ENCODE measurements at regions not wholly inside any gene's neighbourhood (a gene's known extent, or its start where the extent isn't known, plus 50 kb on each side); places are given as distances from the start of the nearest gene placed in this dataset.

- H3K4me3 ChIP-seq (ENCODE audit: low read depth, low read length): no peak overlapping the region
- H3K27ac ChIP-seq: no peak overlapping the region
- H3K27me3 ChIP-seq (ENCODE audit: insufficient read depth, low read depth, severe bottlenecking): no peaks in the 10 kb centered on the region
- H3K36me3 ChIP-seq: no peaks in the 10 kb centered on the region
- no peak for TF ChIP-seq CTCF (IDR thresholded peaks at IDR 0.05; ENCODE audit: low read depth, low read length)
- H3K9me3 ChIP-seq (ENCODE audit: severe bottlenecking): no peaks in the 10 kb centered on the region
- no peak for DNase-seq
These were observed 165.4 kb downstream of the KCNE4 start for GRCh38 chr2:223217373-223217772.

- Histone ChIP-seq H3K36me3 (no peaks in the 10 kb centered on the region), H3K4me3 (ENCODE audit: low read depth, low read length) (no peak overlapping the region), H3K27ac (no peak overlapping the region), H3K27me3 (ENCODE audit: insufficient read depth, low read depth, severe bottlenecking) (no peaks in the 10 kb centered on the region), H3K9me3 (ENCODE audit: severe bottlenecking) (no peaks in the 10 kb centered on the region)
- no peak for TF ChIP-seq CTCF (IDR thresholded peaks at IDR 0.05; ENCODE audit: low read depth, low read length)
- no peak for DNase-seq
These were observed 166.7 kb downstream of the KCNE4 start for GRCh38 chr2:223218587-223219178.

GRCh38 chr2:223219872-223220657 lies 168.1 kb downstream of the KCNE4 start:
- Histone ChIP-seq H3K27ac (no peak overlapping the region), H3K27me3 (ENCODE audit: insufficient read depth, low read depth, severe bottlenecking) (no peaks in the 10 kb centered on the region), H3K4me3 (ENCODE audit: low read depth, low read length) (no peak overlapping the region), H3K9me3 (ENCODE audit: severe bottlenecking) (no peaks in the 10 kb centered on the region), H3K36me3 (no peaks in the 10 kb centered on the region)
- no peak for TF ChIP-seq CTCF (IDR thresholded peaks at IDR 0.05; ENCODE audit: low read depth, low read length)
- DNase-seq: no peak

- no peaks in the 10 kb centered on the region for H3K27me3 ChIP-seq (ENCODE audit: insufficient read depth, low read depth, severe bottlenecking)
- H3K36me3 ChIP-seq: no peaks in the 10 kb centered on the region
- no peak overlapping the region for H3K27ac ChIP-seq
- H3K4me3 ChIP-seq (ENCODE audit: low read depth, low read length): no peak overlapping the region
- H3K9me3 ChIP-seq (ENCODE audit: severe bottlenecking): no peaks in the 10 kb centered on the region
- no peak for DNase-seq
- TF ChIP-seq CTCF (IDR thresholded peaks at IDR 0.05; ENCODE audit: low read depth, low read length): no peak
These were observed 168.6 kb downstream of the KCNE4 start for GRCh38 chr2:223220658-223220925.

- H3K9me3 ChIP-seq (ENCODE audit: severe bottlenecking): no peaks in the 10 kb centered on the region
- no peak for TF ChIP-seq CTCF (IDR thresholded peaks at IDR 0.05; ENCODE audit: low read depth, low read length)
These were observed 169.3 kb downstream of the KCNE4 start for GRCh38 chr2:223221139-223221835.

More at GRCh38 chr2:223221139-223221835, 169.3 kb downstream of the KCNE4 start:
- Histone ChIP-seq H3K27me3 (ENCODE audit: insufficient read depth, low read depth, severe bottlenecking) (no peaks in the 10 kb centered on the region), H3K27ac (no peak overlapping the region), H3K4me3 (ENCODE audit: low read depth, low read length) (no peak overlapping the region), H3K36me3 (no peaks in the 10 kb centered on the region)
- no peak for DNase-seq
